ENCODE measurements at regions not wholly inside any gene's neighbourhood (a gene's known extent, or its start where the extent isn't known, plus 50 kb on each side); places are given as distances from the start of the nearest gene placed in this dataset.

- no peak for DNase-seq (ENCODE audit: extremely low read depth in 1 of 4, low spot score in 3 of 4)
- no peak overlapping the region for H2AFZ ChIP-seq (ENCODE audit: low read depth, low read length)
- no peaks in the 10 kb centered on the region for H3K9me1 ChIP-seq (ENCODE audit: control insufficient read depth, insufficient read depth, low read length)
- no peak overlapping the region for H3K9ac ChIP-seq (ENCODE audit: insufficient read depth in 1 of 2, low read depth in 2 of 2, low read length in 2 of 2)
- intact Hi-C loops (cut with micrococcal nuclease) (no loop called here), in situ Hi-C loops (cut with MboI) (no loop called here)
- ChIA-PET CTCF (ENCODE audit: low intra/inter-chr PET ratio) (no interaction called here), POLR2A (interaction anchor here (0.6 kb wide), 1 partner anchor 18 kb away, joined by 3 read pairs; no protein-coding TSS in a partner anchor)
- ATAC-seq, result no peak
- no peak overlapping the region for H3K27ac ChIP-seq (ENCODE audit: extremely low read depth, low read depth, low read length)
- H3K4me1 ChIP-seq (replicated peaks in 1 of 2; ENCODE audit: control insufficient read depth in 2 of 2, insufficient read depth in 2 of 2, low read length in 2 of 2), result no peaks in the 10 kb centered on the region
- no peaks in the 10 kb centered on the region for H4K20me1 ChIP-seq (replicated peaks; ENCODE audit: control insufficient read depth, insufficient read depth, low read length)
- no peaks in the 10 kb centered on the region for H3K79me2 ChIP-seq (ENCODE audit: control insufficient read depth, insufficient read depth, low read length)
- H3K4me3 ChIP-seq, result no peak overlapping the region
- H3K36me3 ChIP-seq (ENCODE audit: control insufficient read depth, insufficient read depth, low read length), result no peaks in the 10 kb centered on the region
- no peak overlapping the region for H3K4me2 ChIP-seq (ENCODE audit: insufficient read depth, low read length)
- WGBS (ENCODE audit: insufficient coverage, low coverage, missing lambda C conversion rate), result 0% methylated on average over 1 of the region's 1 CpG
- H3K27me3 ChIP-seq (ENCODE audit: control insufficient read depth in 2 of 2, insufficient read depth in 2 of 2, low read length in 2 of 2), result no peaks in the 10 kb centered on the region; a peak in 1 of 5 replicates
- BruUV-seq (replicated peaks), result no TSS peak
- no peak for FAIRE-seq
- no peaks in the 10 kb centered on the region for H3K9me3 ChIP-seq (replicated peaks; ENCODE audit: control insufficient read depth, insufficient read depth, low read depth, low read length)
- no peak for TF ChIP-seq RBM25 (IDR thresholded peaks at IDR 0.05; ENCODE audit: low read depth, low read length, severe bottlenecking)
- no peak for TF ChIP-seq MTA1 (IDR thresholded peaks at IDR 0.05; ENCODE audit: borderline replicate concordance)
- no peak for TF ChIP-seq CHAMP1 (IDR thresholded peaks at IDR 0.05)
- TF ChIP-seq NCOR1 (IDR thresholded peaks at IDR 0.05), result no peak
- no peak for TF ChIP-seq POLR2A (conservative IDR thresholded peaks at IDR 0.05)
- no peak for TF ChIP-seq STAT5B (CRISPR knock-in tag; IDR thresholded peaks at IDR 0.05)
- no peak for TF ChIP-seq ETS1 (conservative IDR thresholded peaks at IDR 0.05; ENCODE audit: control insufficient read depth, low read depth, low read length)
- no peak for TF ChIP-seq ADNP (tag; IDR thresholded peaks at IDR 0.05)
- TF ChIP-seq ZNF584 (CRISPR knock-in tag; IDR thresholded peaks at IDR 0.05; ENCODE audit: low read depth), result no peak
- TF ChIP-seq CBX5 (IDR thresholded peaks at IDR 0.05; ENCODE audit: borderline replicate concordance, low read depth), result no peak
- TF ChIP-seq MITF (IDR thresholded peaks at IDR 0.05), result no peak
- no peak for TF ChIP-seq CREB3 (tag; conservative IDR thresholded peaks at IDR 0.05; ENCODE audit: low read depth)
- TF ChIP-seq CCNT2 (IDR thresholded peaks at IDR 0.05; ENCODE audit: borderline replicate concordance, extremely low read depth, insufficient read length, low read depth, low read length), result no peak
- TF ChIP-seq CREB3L1 (IDR thresholded peaks at IDR 0.05; ENCODE audit: borderline replicate concordance, low read depth), result no peak
- TF ChIP-seq HDAC3 (IDR thresholded peaks at IDR 0.05; ENCODE audit: borderline replicate concordance, partially characterized antibody), result no peak
- no peak for TF ChIP-seq KHSRP (IDR thresholded peaks at IDR 0.05)
- no peak for TF ChIP-seq ZC3H8 (IDR thresholded peaks at IDR 0.05)
These were observed 281.7 kb downstream of the MTERF1 start for GRCh38 chr7:91598791-91599190.
